Caco-2 (cell line): ENCODE measurements at regions not wholly inside any gene's neighbourhood (a gene's known extent, or its start where the extent isn't known, plus 50 kb on each side); places are given as distances from the start of the nearest gene placed in this dataset.

Experiments used
- BruUV-seq: library from RNA; stranded (reverse); fragments of 400-500 nt; replicated peaks from 2 replicates; lab custom pipeline; 2021; lab: Mats Ljungman, UMichigan
- CTCF ChIA-PET: fragments of 300-600 bp; sonication (Branson Sonifier 250); formaldehyde crosslinking; loops from one replicate; lab custom pipeline; 2022; ENCODE audit warnings: antibody characterized with exemption; lab: Charles Lee
- POLR2A ChIA-PET: fragments of 300-600 bp; sonication (Branson Sonifier 250); formaldehyde crosslinking; loops from one replicate; lab custom pipeline; 2022; ENCODE audit warnings: antibody characterized with exemption; lab: Charles Lee
- DNase-seq, 2 experiments: peaks; one replicate each; pipeline versions ENCODE4 v3.0.0 to v3.0.0-alpha.2; 2020 to 2022
- H3K27me3 ChIP-seq: replicated peaks from 2 replicates; pipeline ENCODE4 v1.6.0; 2011; ENCODE audit warnings: low read length; ENCODE audit not compliant: control insufficient read depth, insufficient read depth
- H3K36me3 ChIP-seq: 2 replicates; pipeline ENCODE4 v1.5.1; 2011; ENCODE audit warnings: low read length; ENCODE audit not compliant: control insufficient read depth, insufficient read depth
- H3K4me1 ChIP-seq: fragments of 250-450 bp; sonication (Bioruptor Pico); 2 replicates; pipeline ENCODE4 v1.5.1; 2020; ENCODE audit warnings: mild to moderate bottlenecking
- H3K4me3 ChIP-seq: 2 replicates; pipeline ENCODE4 v1.5.1; 2011; ENCODE audit warnings: low read depth, mild to moderate bottlenecking, control low read depth, low read length
- H3K9me3 ChIP-seq: fragments of 250-450 bp; sonication (Bioruptor Pico); 2 replicates; pipeline ENCODE4 v1.5.1; 2020; ENCODE audit warnings: mild to moderate bottlenecking, moderate library complexity
- H3K27ac Mint-ChIP-seq: one replicate; pipeline ENCODE4 v1.8.0; 2022; ENCODE audit warnings: mixed read lengths; ENCODE audit not compliant: unreplicated experiment
- H3K27me3 Mint-ChIP-seq: one replicate; pipeline ENCODE4 v1.8.0; 2022; ENCODE audit warnings: mixed read lengths; ENCODE audit not compliant: insufficient read depth, unreplicated experiment
- H3K36me3 Mint-ChIP-seq: one replicate; pipeline ENCODE4 v1.8.0; 2022; ENCODE audit warnings: mild to moderate bottlenecking, mixed read lengths; ENCODE audit not compliant: insufficient read depth, unreplicated experiment
- H3K4me1 Mint-ChIP-seq: one replicate; pipeline ENCODE4 v1.8.0; 2022; ENCODE audit warnings: low read depth, mixed read lengths; ENCODE audit not compliant: unreplicated experiment
- H3K4me3 Mint-ChIP-seq: one replicate; pipeline ENCODE4 v1.8.0; 2022; ENCODE audit warnings: mild to moderate bottlenecking, moderate library complexity, mixed read lengths; ENCODE audit not compliant: unreplicated experiment
- H3K9me3 Mint-ChIP-seq: one replicate; pipeline ENCODE4 v1.8.0; 2022; ENCODE audit warnings: mixed read lengths; ENCODE audit not compliant: unreplicated experiment
- intact Hi-C: fragments of 100-400 bp; cut with micrococcal nuclease; formaldehyde crosslinking; loops from one replicate; pipeline ENCODE4 v1.10.0; 2022; ENCODE audit not compliant: unreplicated experiment
- TF ChIP-seq, protein P1 (sequence below), 2 experiments: fragments of 200-600 bp in 1 of 2; IDR thresholded peaks; 1 replicate in 1 of 2; 2 replicates in 1 of 2; pipeline versions ENCODE4 v1.5.1 to v1.8.0; 2011 to 2022; ENCODE audit warnings: antibody characterized with exemption in 1 of 2, control low read depth in 1 of 2, inconsistent platforms in 1 of 2, low read depth in 1 of 2, low read length in 1 of 2, mild to moderate bottlenecking in 1 of 2, moderate library complexity in 1 of 2; ENCODE audit not compliant: insufficient read depth in 1 of 2, severe bottlenecking in 1 of 2, unreplicated experiment in 1 of 2

DNA sequence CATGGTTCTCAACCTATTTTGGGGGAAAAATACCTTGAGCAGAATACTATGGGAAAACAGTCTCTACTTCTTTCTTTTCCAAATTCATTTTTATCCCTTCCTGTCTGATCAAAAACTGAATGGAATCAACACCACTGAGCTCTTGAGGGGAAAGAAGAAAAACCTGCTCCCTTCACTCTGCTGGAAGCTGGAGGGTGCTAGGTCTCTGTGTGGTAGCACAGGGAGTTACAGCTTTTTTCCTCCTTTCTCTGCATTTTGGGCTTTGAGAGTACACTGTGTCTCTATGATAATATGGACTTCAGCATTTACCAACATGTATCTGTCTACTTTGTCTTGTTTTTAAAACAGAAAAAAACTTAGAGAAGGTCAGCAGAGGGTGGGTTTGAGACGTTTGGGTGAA lies 417.2 kb upstream of the SYT1 start:
- TF ChIP-seq, protein P1, sequence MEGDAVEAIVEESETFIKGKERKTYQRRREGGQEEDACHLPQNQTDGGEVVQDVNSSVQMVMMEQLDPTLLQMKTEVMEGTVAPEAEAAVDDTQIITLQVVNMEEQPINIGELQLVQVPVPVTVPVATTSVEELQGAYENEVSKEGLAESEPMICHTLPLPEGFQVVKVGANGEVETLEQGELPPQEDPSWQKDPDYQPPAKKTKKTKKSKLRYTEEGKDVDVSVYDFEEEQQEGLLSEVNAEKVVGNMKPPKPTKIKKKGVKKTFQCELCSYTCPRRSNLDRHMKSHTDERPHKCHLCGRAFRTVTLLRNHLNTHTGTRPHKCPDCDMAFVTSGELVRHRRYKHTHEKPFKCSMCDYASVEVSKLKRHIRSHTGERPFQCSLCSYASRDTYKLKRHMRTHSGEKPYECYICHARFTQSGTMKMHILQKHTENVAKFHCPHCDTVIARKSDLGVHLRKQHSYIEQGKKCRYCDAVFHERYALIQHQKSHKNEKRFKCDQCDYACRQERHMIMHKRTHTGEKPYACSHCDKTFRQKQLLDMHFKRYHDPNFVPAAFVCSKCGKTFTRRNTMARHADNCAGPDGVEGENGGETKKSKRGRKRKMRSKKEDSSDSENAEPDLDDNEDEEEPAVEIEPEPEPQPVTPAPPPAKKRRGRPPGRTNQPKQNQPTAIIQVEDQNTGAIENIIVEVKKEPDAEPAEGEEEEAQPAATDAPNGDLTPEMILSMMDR (IDR thresholded peaks at IDR 0.05; ENCODE audit: insufficient read depth in 1 of 2, low read depth in 1 of 2, low read length in 1 of 2, severe bottlenecking in 1 of 2, unreplicated experiment in 1 of 2) = no peak
- DNase-seq = no peak
- Mint-ChIP-seq H3K27me3 (peaks cover 5% of the 10 kb centered on the region), H3K4me1 (no peaks in the 10 kb centered on the region), H3K9me3 (no peaks in the 10 kb centered on the region), H3K36me3 (no peaks in the 10 kb centered on the region), H3K4me3 (no peak overlapping the region), H3K27ac (no peak overlapping the region)
- Histone ChIP-seq H3K4me1 (no peaks in the 10 kb centered on the region), H3K36me3 (no peaks in the 10 kb centered on the region), H3K4me3 (no peak overlapping the region), H3K27me3 (no peaks in the 10 kb centered on the region; the same call in 1 of the 2 replicates), H3K9me3 (no peaks in the 10 kb centered on the region)
- ChIA-PET POLR2A (no interaction called here), CTCF (no interaction called here)
- BruUV-seq = no TSS peak
- intact Hi-C loops = no loop called here

DNA sequence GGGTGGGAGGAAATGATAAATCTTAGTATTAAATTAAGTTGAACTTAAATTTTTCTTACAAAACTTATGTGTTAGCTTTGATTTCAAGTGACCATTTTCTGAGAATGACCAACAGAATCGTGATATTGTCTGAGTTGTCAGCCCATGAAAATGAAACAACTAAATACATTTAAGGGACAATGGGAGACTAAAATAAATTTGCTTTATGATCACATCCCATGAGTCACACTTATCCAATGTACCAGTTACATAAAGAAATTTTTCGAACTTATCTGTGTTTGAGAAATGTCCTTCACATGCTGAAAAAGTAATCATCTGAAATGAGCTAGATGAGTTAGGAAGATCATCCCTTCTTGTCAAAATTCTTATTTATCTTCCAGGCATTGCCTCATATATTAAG lies 415.9 kb upstream of the SYT1 start:
- intact Hi-C loops = no loop called here
- Histone ChIP-seq H3K36me3 (no peaks in the 10 kb centered on the region), H3K4me3 (no peak overlapping the region), H3K27me3 (no peaks in the 10 kb centered on the region; the same call in 1 of the 2 replicates), H3K9me3 (no peaks in the 10 kb centered on the region), H3K4me1 (no peaks in the 10 kb centered on the region)
- no peak overlapping the region for H3K27ac Mint-ChIP-seq
- TF ChIP-seq, protein P1 (IDR thresholded peaks at IDR 0.05; ENCODE audit: insufficient read depth in 1 of 2, low read depth in 1 of 2, low read length in 1 of 2, severe bottlenecking in 1 of 2, unreplicated experiment in 1 of 2) = no peak
- H3K4me3 Mint-ChIP-seq = no peak overlapping the region
- no peak for DNase-seq
- H3K36me3 Mint-ChIP-seq = no peaks in the 10 kb centered on the region
- BruUV-seq = no TSS peak
- H3K4me1 Mint-ChIP-seq = no peaks in the 10 kb centered on the region
- no peaks in the 10 kb centered on the region for H3K9me3 Mint-ChIP-seq
- ChIA-PET POLR2A (no interaction called here), CTCF (no interaction called here)
- peaks cover 5% of the 10 kb centered on the region for H3K27me3 Mint-ChIP-seq

DNA sequence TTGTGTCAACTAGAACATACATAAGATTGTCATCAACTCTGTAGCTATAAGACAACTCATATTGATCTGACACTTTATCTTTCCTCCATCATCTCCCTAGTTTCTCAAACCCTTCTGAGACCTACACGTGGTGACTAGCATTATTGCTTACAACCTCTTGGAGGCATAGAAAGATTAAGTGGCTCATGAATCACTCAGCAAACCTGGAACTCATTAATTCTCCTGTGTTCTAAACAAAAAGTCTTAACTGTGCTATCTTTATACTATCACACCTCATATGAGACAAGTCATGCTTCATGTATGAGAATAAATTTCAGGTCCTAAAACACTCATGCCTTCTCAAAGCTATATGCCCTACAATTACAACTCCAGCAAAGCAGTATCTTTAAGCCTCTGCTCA lies 408.6 kb upstream of the SYT1 start:
- Histone ChIP-seq H3K9me3 (no peaks in the 10 kb centered on the region), H3K27me3 (no peaks in the 10 kb centered on the region), H3K4me3 (no peak overlapping the region), H3K4me1 (no peaks in the 10 kb centered on the region), H3K36me3 (no peaks in the 10 kb centered on the region)
- no peak for DNase-seq
- no peaks in the 10 kb centered on the region for H3K4me1 Mint-ChIP-seq
- H3K4me3 Mint-ChIP-seq = no peak overlapping the region
- ChIA-PET CTCF (no interaction called here), POLR2A (no interaction called here)
- no peaks in the 10 kb centered on the region for H3K27me3 Mint-ChIP-seq
- no TSS peak for BruUV-seq
- intact Hi-C loops = no loop called here
- TF ChIP-seq, protein P1 (IDR thresholded peaks at IDR 0.05; ENCODE audit: insufficient read depth in 1 of 2, low read depth in 1 of 2, low read length in 1 of 2, severe bottlenecking in 1 of 2, unreplicated experiment in 1 of 2) = no peak
- H3K9me3 Mint-ChIP-seq = no peaks in the 10 kb centered on the region
- H3K36me3 Mint-ChIP-seq = no peaks in the 10 kb centered on the region
- no peak overlapping the region for H3K27ac Mint-ChIP-seq
